ENCODE measurements at regions not wholly inside any gene's neighbourhood (a gene's known extent, or its start where the extent isn't known, plus 50 kb on each side); places are given as distances from the start of the nearest gene placed in this dataset.

DNA sequence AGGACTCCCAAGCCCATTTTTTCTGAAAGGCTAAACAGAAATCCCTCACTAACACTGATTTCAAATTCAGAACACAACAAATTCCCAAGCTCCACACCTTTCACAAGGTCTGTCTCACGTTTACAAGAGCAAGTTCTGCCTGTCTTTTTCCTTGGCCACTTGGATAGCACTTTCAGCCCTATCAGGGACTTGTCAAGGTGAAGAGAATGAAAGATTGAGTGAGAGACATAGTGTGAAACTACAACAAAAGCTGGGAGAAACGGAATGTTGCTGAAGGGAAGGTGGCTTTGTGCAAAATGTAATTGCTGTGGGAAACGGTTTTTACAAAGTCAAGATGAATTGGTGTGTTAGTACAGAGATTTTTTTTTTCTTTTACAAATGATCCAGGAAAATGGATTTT, 89.4 kb upstream of the GATA6 start:
- no peak for DNase-seq (ENCODE audit: extremely low read depth, insufficient read length)
- Histone ChIP-seq H3K4me3 (replicated peaks; ENCODE audit: low read depth, low read length) (no peak overlapping the region), H3K27me3 (replicated peaks; ENCODE audit: control insufficient read depth, insufficient read depth, low read length) (no peaks in the 10 kb centered on the region; the same call in 1 of the 2 replicates), H3K36me3 (ENCODE audit: control insufficient read depth, insufficient read depth, low read length) (no peaks in the 10 kb centered on the region)
- TF ChIP-seq, protein P1, sequence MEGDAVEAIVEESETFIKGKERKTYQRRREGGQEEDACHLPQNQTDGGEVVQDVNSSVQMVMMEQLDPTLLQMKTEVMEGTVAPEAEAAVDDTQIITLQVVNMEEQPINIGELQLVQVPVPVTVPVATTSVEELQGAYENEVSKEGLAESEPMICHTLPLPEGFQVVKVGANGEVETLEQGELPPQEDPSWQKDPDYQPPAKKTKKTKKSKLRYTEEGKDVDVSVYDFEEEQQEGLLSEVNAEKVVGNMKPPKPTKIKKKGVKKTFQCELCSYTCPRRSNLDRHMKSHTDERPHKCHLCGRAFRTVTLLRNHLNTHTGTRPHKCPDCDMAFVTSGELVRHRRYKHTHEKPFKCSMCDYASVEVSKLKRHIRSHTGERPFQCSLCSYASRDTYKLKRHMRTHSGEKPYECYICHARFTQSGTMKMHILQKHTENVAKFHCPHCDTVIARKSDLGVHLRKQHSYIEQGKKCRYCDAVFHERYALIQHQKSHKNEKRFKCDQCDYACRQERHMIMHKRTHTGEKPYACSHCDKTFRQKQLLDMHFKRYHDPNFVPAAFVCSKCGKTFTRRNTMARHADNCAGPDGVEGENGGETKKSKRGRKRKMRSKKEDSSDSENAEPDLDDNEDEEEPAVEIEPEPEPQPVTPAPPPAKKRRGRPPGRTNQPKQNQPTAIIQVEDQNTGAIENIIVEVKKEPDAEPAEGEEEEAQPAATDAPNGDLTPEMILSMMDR (IDR thresholded peaks at IDR 0.05; ENCODE audit: insufficient read depth, low read length, poor library complexity, severe bottlenecking): no peak

DNA sequence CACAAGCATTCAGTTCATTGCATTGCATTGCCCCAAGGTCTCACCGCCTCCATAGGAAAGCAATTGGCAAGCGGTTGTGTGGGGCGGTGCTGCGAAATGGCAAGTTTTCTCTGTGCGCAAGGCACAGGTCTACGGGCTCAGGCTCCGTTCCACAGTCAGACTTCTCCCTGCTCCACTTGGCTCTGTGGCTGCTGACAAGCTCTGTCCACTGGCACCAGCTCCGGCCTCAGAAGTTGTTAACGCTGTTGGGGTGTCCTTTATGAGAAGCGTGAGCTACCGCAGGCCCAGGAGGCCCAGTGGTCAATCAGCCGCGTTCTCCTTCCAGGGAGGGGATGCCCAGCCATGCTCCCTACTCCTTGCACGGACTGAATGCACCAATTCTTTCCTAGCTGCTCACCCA, 87.0 kb upstream of the GATA6 start:
- DNase-seq (ENCODE audit: extremely low read depth, insufficient read length): no peak
- Histone ChIP-seq H3K27me3 (replicated peaks; ENCODE audit: control insufficient read depth, insufficient read depth, low read length) (no peaks in the 10 kb centered on the region; the same call in 1 of the 2 replicates), H3K4me3 (replicated peaks; ENCODE audit: low read depth, low read length) (no peak overlapping the region), H3K36me3 (ENCODE audit: control insufficient read depth, insufficient read depth, low read length) (no peaks in the 10 kb centered on the region)
- TF ChIP-seq, protein P1 (IDR thresholded peaks at IDR 0.05; ENCODE audit: insufficient read depth, low read length, poor library complexity, severe bottlenecking): no peak

DNA sequence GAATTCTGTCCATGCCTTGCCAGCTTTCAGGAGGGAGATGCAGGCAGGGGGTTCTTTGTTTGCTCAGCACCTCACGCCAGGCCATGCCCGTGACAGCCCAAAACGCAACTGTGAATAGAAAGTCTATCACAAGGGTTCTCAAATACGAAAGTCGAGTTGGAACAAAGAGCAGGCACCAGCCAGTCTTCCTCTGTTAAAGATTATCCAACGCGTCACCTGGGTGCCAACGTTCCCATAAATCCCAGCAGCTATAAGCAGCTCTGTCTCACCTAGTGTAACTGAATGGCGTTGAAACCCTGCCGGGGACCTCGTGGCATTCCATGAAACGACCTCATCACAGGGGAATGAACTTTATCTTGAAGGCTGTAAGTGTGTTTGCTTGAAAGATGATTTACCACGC, 84.8 kb upstream of the GATA6 start:
- DNase-seq (ENCODE audit: extremely low read depth, insufficient read length): no peak
- Histone ChIP-seq H3K27me3 (replicated peaks; ENCODE audit: control insufficient read depth, insufficient read depth, low read length) (no peaks in the 10 kb centered on the region; the same call in 1 of the 2 replicates), H3K36me3 (ENCODE audit: control insufficient read depth, insufficient read depth, low read length) (no peaks in the 10 kb centered on the region), H3K4me3 (replicated peaks; ENCODE audit: low read depth, low read length) (no peak overlapping the region)
- TF ChIP-seq, protein P1 (IDR thresholded peaks at IDR 0.05; ENCODE audit: insufficient read depth, low read length, poor library complexity, severe bottlenecking): no peak

DNA sequence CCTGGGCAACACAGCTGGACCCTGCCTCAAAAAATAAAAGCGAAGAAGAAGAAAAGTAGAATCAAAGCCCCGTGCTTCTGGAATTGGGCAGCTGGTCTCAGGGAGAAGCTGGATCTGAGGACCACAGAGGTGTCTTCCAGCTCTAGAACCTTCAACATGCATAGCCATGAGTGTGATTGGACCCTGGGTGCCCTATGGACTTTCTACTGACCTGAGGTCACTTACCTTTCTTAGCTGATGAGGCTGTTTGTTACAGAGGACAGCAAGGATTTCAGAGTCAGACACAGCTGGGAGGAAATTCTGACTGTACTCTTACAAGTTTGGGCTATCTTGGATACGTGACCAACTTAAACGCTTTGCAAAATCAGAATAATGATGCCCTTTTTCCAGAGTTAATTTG, 82.4 kb upstream of the GATA6 start:
- no peak for DNase-seq (ENCODE audit: extremely low read depth, insufficient read length)
- H3K4me3 ChIP-seq (replicated peaks; ENCODE audit: low read depth, low read length): no peak overlapping the region
- H3K27me3 ChIP-seq (replicated peaks; ENCODE audit: control insufficient read depth, insufficient read depth, low read length): no peaks in the 10 kb centered on the region; the same call in 1 of the 2 replicates
- TF ChIP-seq, protein P1 (IDR thresholded peaks at IDR 0.05; ENCODE audit: insufficient read depth, low read length, poor library complexity, severe bottlenecking): no peak
- no peaks in the 10 kb centered on the region for H3K36me3 ChIP-seq (ENCODE audit: control insufficient read depth, insufficient read depth, low read length)

DNA sequence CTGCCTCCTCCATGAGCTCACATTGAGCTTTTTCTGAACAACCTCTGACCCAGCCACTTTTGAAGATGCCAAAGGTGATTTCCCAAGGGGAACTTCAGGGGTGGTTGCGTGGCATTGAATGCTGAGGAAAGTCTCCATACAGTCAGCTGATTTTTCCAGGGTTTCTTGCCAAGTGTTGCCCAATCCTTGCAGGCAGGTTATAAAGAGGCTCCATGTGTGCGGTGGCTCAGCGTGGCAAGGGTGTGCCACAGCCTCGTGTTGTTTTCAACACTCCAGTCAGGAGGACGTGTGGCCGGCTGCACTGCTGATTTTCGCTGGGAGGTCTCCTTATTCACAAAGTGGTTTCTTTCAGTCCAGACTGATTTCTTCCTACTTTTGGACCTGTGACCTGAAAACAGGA, 81.4 kb upstream of the GATA6 start:
- no peaks in the 10 kb centered on the region for H3K36me3 ChIP-seq (ENCODE audit: control insufficient read depth, insufficient read depth, low read length)
- H3K4me3 ChIP-seq (replicated peaks; ENCODE audit: low read depth, low read length): no peak overlapping the region
- TF ChIP-seq, protein P1 (IDR thresholded peaks at IDR 0.05; ENCODE audit: insufficient read depth, low read length, poor library complexity, severe bottlenecking): no peak
- DNase-seq (ENCODE audit: extremely low read depth, insufficient read length): no peak
- no peaks in the 10 kb centered on the region; the same call in 1 of the 2 replicates for H3K27me3 ChIP-seq (replicated peaks; ENCODE audit: control insufficient read depth, insufficient read depth, low read length)

Data from GM06990 (cell line).